WTC11 (cell line): ENCODE measurements at regions not wholly inside any gene's neighbourhood (a gene's known extent, or its start where the extent isn't known, plus 50 kb on each side); places are given as distances from the start of the nearest gene placed in this dataset.

Experiments
- ATAC-seq: fragments of 200-7000 bp; cut with Tn5 transposase; 2 replicates; pipeline ENCODE4 v1.10.0; 2021; ENCODE audit warnings: mild to moderate bottlenecking, moderate library complexity
- CTCF ChIA-PET: fragments of 300-600 bp; sonication (Branson Sonifier 250); formaldehyde crosslinking; loops from one replicate; lab custom pipeline; 2021; ENCODE audit warnings: antibody characterized with exemption; lab: Charles Lee
- POLR2A ChIA-PET: fragments of 350-600 bp; sonication (Branson Sonifier 250); formaldehyde crosslinking; loops from one replicate; lab custom pipeline; 2021; ENCODE audit warnings: antibody characterized with exemption; lab: Charles Lee
- DNase-seq: peaks from one replicate; pipeline ENCODE4 v3.0.0; 2021; ENCODE audit warnings: low spot score
- H3K27ac Mint-ChIP-seq: 2 replicates; pipeline ENCODE4 v1.8.0; 2021; ENCODE audit warnings: mixed read lengths
- H3K27me3 Mint-ChIP-seq: 2 replicates; pipeline ENCODE4 v1.8.0; 2021; ENCODE audit warnings: low read depth, mild to moderate bottlenecking, moderate library complexity, mixed read lengths
- H3K36me3 Mint-ChIP-seq: 2 replicates; pipeline ENCODE4 v1.8.0; 2021; ENCODE audit warnings: mixed read lengths
- H3K4me1 Mint-ChIP-seq: 2 replicates; pipeline ENCODE4 v1.8.0; 2022; ENCODE audit warnings: mixed read lengths
- H3K4me3 Mint-ChIP-seq: 2 replicates; pipeline ENCODE4 v1.8.0; 2021; ENCODE audit warnings: mild to moderate bottlenecking, moderate library complexity, mixed read lengths
- H3K9me3 Mint-ChIP-seq: 2 replicates; pipeline ENCODE4 v1.8.0; 2021; ENCODE audit warnings: mixed read lengths
- AFF4 ChIP-seq: sonication (generic); formaldehyde crosslinking; IDR thresholded peaks from 2 replicates; pipeline ENCODE4 v1.8.1; 2023; ENCODE audit warnings: mild to moderate bottlenecking, missing genetic modification reagents, borderline replicate concordance
- ATF1 ChIP-seq: sonication (generic); formaldehyde crosslinking; IDR thresholded peaks from 2 replicates; pipeline ENCODE4 v1.8.1; 2023; ENCODE audit warnings: mild to moderate bottlenecking, moderate library complexity, missing genetic modification reagents
- CREM ChIP-seq: sonication (generic); formaldehyde crosslinking; IDR thresholded peaks from 2 replicates; pipeline ENCODE4 v1.8.1; 2022; ENCODE audit warnings: mild to moderate bottlenecking, missing genetic modification reagents, moderate library complexity
- E2F1 ChIP-seq: sonication (generic); formaldehyde crosslinking; IDR thresholded peaks from 2 replicates; pipeline ENCODE4 v1.8.0; 2022; ENCODE audit warnings: mild to moderate bottlenecking, missing genetic modification reagents
- ETV6 ChIP-seq: sonication (generic); formaldehyde crosslinking; IDR thresholded peaks from 2 replicates; pipeline ENCODE4 v1.8.1; 2022; ENCODE audit warnings: mild to moderate bottlenecking, missing genetic modification reagents
- FOXJ3 ChIP-seq: sonication (generic); formaldehyde crosslinking; IDR thresholded peaks from 2 replicates; pipeline ENCODE4 v1.9.0; 2021; ENCODE audit warnings: missing genetic modification reagents, mild to moderate bottlenecking, borderline replicate concordance
- FOXK1 ChIP-seq: sonication (generic); formaldehyde crosslinking; IDR thresholded peaks from 2 replicates; pipeline ENCODE4 v1.8.0; 2022; ENCODE audit warnings: mild to moderate bottlenecking, moderate library complexity, missing genetic modification reagents
- GTF2I ChIP-seq: fragments of 250-450 bp; sonication (Bioruptor Pico); conservative IDR thresholded peaks from 2 replicates; pipeline ENCODE4 v1.4.0; 2021; ENCODE audit warnings: mild to moderate bottlenecking
- IRF1 ChIP-seq: sonication (generic); formaldehyde crosslinking; IDR thresholded peaks from 2 replicates; pipeline ENCODE4 v1.8.0; 2023; ENCODE audit warnings: missing genetic modification reagents
- JAZF1 ChIP-seq: fragments of 250-450 bp; sonication (Bioruptor Pico); IDR thresholded peaks from 2 replicates; pipeline ENCODE4 v1.9.0; 2021; ENCODE audit warnings: moderate library complexity, mild to moderate bottlenecking, inconsistent platforms
- KAT7 ChIP-seq: sonication (generic); formaldehyde crosslinking; IDR thresholded peaks from 2 replicates; pipeline ENCODE4 v1.8.1; 2023; ENCODE audit warnings: missing genetic modification reagents, mild to moderate bottlenecking, borderline replicate concordance
- MYBL2 ChIP-seq: sonication (generic); formaldehyde crosslinking; IDR thresholded peaks from 2 replicates; pipeline ENCODE4 v1.8.1; 2023; ENCODE audit warnings: mild to moderate bottlenecking, moderate library complexity, missing genetic modification reagents
- NFYB ChIP-seq: sonication (generic); formaldehyde crosslinking; conservative IDR thresholded peaks from 2 replicates; pipeline ENCODE4 v1.8.0; 2022; ENCODE audit warnings: low read depth, missing genetic modification reagents
- NR1H2 ChIP-seq: sonication (generic); formaldehyde crosslinking; IDR thresholded peaks from 2 replicates; pipeline ENCODE4 v1.9.0; 2021; ENCODE audit warnings: mild to moderate bottlenecking, moderate library complexity, missing genetic modification reagents
- NR2C2 ChIP-seq: sonication (generic); formaldehyde crosslinking; IDR thresholded peaks from 2 replicates; pipeline ENCODE4 v1.8.0; 2022; ENCODE audit warnings: mild to moderate bottlenecking, missing genetic modification reagents
- SMAD4 ChIP-seq: sonication (generic); formaldehyde crosslinking; IDR thresholded peaks from 2 replicates; pipeline ENCODE4 v1.8.0; 2022; ENCODE audit warnings: mild to moderate bottlenecking, missing genetic modification reagents
- TEAD1 ChIP-seq: sonication (generic); formaldehyde crosslinking; IDR thresholded peaks from 2 replicates; pipeline ENCODE4 v1.8.0; 2022; ENCODE audit warnings: mild to moderate bottlenecking, missing genetic modification reagents
- TEAD4 ChIP-seq: sonication (generic); formaldehyde crosslinking; IDR thresholded peaks from 2 replicates; pipeline ENCODE4 v1.8.0; 2022; ENCODE audit warnings: mild to moderate bottlenecking, missing genetic modification reagents
- USF2 ChIP-seq: sonication (generic); formaldehyde crosslinking; IDR thresholded peaks from 2 replicates; pipeline ENCODE4 v1.8.1; 2023; ENCODE audit warnings: mild to moderate bottlenecking, missing genetic modification reagents, moderate library complexity
- ZNF121 ChIP-seq: sonication (generic); formaldehyde crosslinking; IDR thresholded peaks from 2 replicates; pipeline ENCODE4 v1.8.0; 2023; ENCODE audit warnings: missing genetic modification reagents
- ZNF219 ChIP-seq: sonication (generic); formaldehyde crosslinking; IDR thresholded peaks from 2 replicates; pipeline ENCODE4 v1.8.0; 2023; ENCODE audit warnings: missing genetic modification reagents, mild to moderate bottlenecking, borderline replicate concordance
- ZNF416 ChIP-seq: fragments of 250-450 bp; sonication (Bioruptor Pico); IDR thresholded peaks from 2 replicates; pipeline ENCODE4 v1.9.0; 2021; ENCODE audit warnings: mild to moderate bottlenecking, inconsistent platforms
- TF ChIP-seq, protein P1 (sequence below): fragments of 250-450 bp; sonication (Bioruptor Pico); IDR thresholded peaks from 2 replicates; pipeline ENCODE4 v1.9.0; 2021; ENCODE audit warnings: mild to moderate bottlenecking
- TF ChIP-seq, protein P2 (sequence below): sonication (generic); formaldehyde crosslinking; IDR thresholded peaks from 2 replicates; pipeline ENCODE4 v1.8.0; 2022; ENCODE audit warnings: missing genetic modification reagents

DNA sequence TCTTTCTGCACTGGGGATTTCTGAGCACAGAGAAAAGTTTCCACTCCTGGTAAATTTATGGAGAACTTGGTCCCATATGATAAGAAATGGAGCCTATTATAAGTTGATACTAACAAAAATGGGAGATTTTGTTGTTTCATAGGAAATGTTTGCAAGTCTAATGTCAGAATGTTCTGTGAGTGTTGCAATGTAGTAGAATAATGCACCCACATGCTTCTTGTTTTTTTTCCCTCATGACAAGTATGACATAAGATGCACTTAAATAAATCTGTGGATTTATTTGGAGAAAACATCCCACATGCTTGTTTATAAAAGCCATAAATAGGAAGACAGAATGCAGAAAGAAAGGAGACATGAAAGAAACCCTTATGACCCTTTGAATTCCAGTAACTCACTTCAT lies 50.8 kb upstream of the KCNJ6 start:
- TF ChIP-seq GTF2I (CRISPR knock-in tag): no peak
- TF ChIP-seq ZNF219 (CRISPR knock-in tag): no peak
- no peak for TF ChIP-seq CREM (CRISPR knock-in tag)
- TF ChIP-seq, protein P1, sequence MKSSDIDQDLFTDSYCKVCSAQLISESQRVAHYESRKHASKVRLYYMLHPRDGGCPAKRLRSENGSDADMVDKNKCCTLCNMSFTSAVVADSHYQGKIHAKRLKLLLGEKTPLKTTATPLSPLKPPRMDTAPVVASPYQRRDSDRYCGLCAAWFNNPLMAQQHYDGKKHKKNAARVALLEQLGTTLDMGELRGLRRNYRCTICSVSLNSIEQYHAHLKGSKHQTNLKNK (CRISPR knock-in tag): no peak
- TF ChIP-seq ATF1: no peak
- no peak for TF ChIP-seq NFYB (CRISPR knock-in tag)
- no peak for TF ChIP-seq KAT7
- no peak for TF ChIP-seq ZNF121 (CRISPR knock-in tag)
- no peak for TF ChIP-seq ZNF416 (CRISPR knock-in tag)
- TF ChIP-seq NR1H2: no peak
- no peak for TF ChIP-seq JAZF1 (CRISPR knock-in tag)
- TF ChIP-seq FOXK1 (CRISPR knock-in tag): no peak
- no peak for TF ChIP-seq E2F1
- no peak for TF ChIP-seq TEAD1 (CRISPR knock-in tag)
- no peak for TF ChIP-seq TEAD4
- no peak for TF ChIP-seq USF2 (CRISPR knock-in tag)
- TF ChIP-seq NR2C2: no peak
- no peak for TF ChIP-seq MYBL2 (CRISPR knock-in tag)
- no peak for TF ChIP-seq AFF4 (CRISPR knock-in tag)
- no peak for TF ChIP-seq SMAD4 (CRISPR knock-in tag)
- H3K27me3 Mint-ChIP-seq: no peaks in the 10 kb centered on the region; the same call in 1 of the 2 replicates
- H3K27ac Mint-ChIP-seq: no peak overlapping the region

DNA sequence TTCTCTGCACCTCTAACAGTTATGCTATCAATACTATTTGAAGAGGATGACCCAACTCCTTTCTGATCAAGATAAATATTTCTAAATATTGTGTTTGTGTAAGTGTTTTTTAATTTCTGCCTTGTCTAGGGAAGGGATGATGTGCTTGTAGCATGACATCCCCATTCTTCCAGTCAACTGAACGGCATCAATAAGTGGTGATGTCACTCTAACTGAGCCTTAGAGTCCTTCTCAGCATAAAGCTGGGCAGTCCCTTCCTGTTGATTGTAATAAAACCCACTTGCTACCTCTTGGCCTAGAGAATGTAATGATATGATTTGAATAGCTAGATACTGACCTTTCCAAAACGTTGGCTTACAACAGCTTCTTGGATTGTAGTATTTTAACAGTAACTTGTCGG lies 52.5 kb upstream of the KCNJ6 start:
- Mint-ChIP-seq H3K9me3 (no peaks in the 10 kb centered on the region), H3K4me3 (no peak overlapping the region), H3K36me3 (no peaks in the 10 kb centered on the region), H3K27me3 (no peaks in the 10 kb centered on the region; the same call in 1 of the 2 replicates), H3K4me1 (peaks cover 11% of the 10 kb centered on the region), H3K27ac (no peak overlapping the region)
- CTCF ChIA-PET: no interaction called here
- POLR2A ChIA-PET: no interaction called here
- no peak for ATAC-seq
- TF ChIP-seq NFYB (CRISPR knock-in tag): no peak
- TF ChIP-seq FOXJ3: no peak
- no peak for TF ChIP-seq IRF1 (CRISPR knock-in tag)
- TF ChIP-seq, protein P2, sequence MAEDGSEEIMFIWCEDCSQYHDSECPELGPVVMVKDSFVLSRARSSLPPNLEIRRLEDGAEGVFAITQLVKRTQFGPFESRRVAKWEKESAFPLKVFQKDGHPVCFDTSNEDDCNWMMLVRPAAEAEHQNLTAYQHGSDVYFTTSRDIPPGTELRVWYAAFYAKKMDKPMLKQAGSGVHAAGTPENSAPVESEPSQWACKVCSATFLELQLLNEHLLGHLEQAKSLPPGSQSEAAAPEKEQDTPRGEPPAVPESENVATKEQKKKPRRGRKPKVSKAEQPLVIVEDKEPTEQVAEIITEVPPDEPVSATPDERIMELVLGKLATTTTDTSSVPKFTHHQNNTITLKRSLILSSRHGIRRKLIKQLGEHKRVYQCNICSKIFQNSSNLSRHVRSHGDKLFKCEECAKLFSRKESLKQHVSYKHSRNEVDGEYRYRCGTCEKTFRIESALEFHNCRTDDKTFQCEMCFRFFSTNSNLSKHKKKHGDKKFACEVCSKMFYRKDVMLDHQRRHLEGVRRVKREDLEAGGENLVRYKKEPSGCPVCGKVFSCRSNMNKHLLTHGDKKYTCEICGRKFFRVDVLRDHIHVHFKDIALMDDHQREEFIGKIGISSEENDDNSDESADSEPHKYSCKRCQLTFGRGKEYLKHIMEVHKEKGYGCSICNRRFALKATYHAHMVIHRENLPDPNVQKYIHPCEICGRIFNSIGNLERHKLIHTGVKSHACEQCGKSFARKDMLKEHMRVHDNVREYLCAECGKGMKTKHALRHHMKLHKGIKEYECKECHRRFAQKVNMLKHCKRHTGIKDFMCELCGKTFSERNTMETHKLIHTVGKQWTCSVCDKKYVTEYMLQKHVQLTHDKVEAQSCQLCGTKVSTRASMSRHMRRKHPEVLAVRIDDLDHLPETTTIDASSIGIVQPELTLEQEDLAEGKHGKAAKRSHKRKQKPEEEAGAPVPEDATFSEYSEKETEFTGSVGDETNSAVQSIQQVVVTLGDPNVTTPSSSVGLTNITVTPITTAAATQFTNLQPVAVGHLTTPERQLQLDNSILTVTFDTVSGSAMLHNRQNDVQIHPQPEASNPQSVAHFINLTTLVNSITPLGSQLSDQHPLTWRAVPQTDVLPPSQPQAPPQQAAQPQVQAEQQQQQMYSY (CRISPR knock-in tag): no peak
- TF ChIP-seq ETV6: no peak
- no peak for TF ChIP-seq ZNF416 (CRISPR knock-in tag)
- DNase-seq: no peak

More for the DNA sequence above, 50.8 kb upstream of the KCNJ6 start:
- Mint-ChIP-seq H3K4me1 (peaks cover 4% of the 10 kb centered on the region; the same call in 1 of the 2 replicates), H3K36me3 (no peaks in the 10 kb centered on the region), H3K4me3 (no peak overlapping the region), H3K9me3 (no peaks in the 10 kb centered on the region)
- POLR2A ChIA-PET: no interaction called here
- no peak for DNase-seq
- no peak for ATAC-seq
- CTCF ChIA-PET: interaction anchor here (1.3 kb wide), 1 partner anchor 386 kb away, joined by 3 read pairs; no protein-coding TSS in a partner anchor
